Colon (tissue), 2 donors: ENCODE measurements at regions not wholly inside any gene's neighbourhood (a gene's known extent, or its start where the extent isn't known, plus 50 kb on each side); places are given as distances from the start of the nearest gene placed in this dataset.

ENCODE experiments used
- FAIRE-seq: peaks from 2 replicates; lab custom pipeline; 2012; peaks lifted over from hg19 to GRCh38; lab: Jason Lieb, UNC
- donor health status: control.
- donor health status: control.

DNA sequence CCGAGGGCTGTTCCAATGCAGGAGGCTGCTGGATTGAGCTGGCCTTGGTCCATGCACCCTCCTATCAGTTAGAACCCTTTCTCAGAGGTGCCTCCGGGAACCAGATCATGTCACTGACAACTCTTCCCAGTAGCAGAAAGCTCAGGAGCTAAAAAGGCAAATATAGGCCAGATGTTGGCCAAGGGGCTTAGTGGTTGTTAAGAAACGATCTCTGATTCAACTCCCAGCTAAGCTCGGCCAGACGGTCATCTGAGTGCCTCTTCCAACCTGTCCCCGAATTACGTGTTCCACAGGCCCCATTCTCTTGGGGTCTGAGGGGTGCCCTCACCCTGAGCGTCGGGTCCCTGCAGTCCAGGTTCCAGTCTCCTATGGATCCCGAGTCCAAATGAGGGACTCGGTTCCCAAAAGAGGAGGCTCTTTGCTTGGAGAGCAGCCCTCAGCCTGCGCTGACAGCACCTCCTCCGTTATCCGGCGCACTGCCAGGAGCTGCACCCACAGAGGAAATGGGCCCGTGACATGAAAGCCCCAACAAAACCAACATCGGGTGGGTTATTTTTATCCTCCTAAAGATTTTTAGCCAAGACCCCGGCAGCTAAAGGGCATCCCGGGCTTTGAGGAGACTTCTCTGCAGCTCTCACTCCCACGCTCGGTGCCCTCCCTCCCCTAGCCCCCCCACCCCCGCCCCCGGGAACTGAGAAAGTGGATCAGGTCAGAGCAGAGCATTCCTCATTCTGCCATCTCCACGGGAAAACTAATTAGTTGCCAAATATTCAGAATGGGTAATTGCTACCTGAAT is 106.6 kb upstream of the ID2 start:
- FAIRE-seq = no peak

GRCh38 chr2:8575834-8576423 is 105.9 kb upstream of the ID2 start:
- FAIRE-seq = no peak

DNA sequence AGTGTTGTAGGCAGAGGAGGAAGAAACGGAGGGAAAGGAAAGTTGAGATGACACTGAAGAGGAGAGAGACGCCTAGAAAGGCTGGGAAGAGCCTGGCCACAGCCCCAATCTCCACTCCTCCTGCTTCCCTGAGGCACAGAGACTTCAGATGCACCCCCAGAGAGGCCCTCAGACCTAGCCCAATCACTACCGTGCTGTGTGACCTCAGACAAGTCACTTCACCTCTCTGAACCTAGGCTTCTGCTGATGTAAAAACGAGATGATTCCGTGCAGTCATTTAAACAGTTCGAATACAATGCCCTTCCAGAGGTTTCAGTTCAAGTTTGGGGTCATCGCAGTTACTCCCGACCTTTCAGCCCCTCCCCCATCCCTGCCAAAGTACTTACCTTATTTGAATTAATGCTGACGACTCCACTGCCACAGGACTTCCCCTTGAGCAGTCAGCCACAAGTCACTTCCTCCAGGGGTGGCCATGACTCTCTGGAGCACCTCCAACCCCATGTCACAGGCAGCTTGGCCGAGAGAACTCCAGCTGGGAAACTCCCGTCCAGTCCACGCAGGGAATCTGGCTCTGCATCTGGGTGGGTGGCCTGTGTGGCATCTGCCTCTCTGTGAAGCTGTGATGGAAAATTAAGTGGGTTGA is 105.2 kb upstream of the ID2 start:
- no peak for FAIRE-seq

DNA sequence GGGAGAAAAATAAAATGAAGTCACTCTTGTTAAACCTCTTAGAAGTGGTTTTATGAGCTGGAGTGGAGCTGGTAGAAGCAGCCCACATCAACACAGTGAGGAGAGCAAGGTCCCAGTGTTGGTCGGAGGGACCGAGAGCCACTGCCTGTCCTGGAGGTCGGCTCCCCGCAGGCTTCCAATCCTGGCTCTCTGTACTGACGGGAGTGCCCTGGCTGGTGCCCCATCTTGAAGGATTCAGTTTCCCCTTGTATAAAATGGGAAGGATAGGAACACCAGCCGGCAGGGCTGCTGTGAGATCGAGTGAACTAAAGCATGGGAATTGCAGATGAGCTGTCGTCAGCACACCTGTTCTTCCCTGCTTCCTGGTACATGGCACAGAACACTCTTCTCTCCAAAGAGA is 104.3 kb upstream of the ID2 start:
- no peak for FAIRE-seq

- FAIRE-seq = no peak
Measured at GRCh38 chr2:8578335-8579244, 103.3 kb upstream of the ID2 start.

GRCh38 chr2:8579485-8580085 is 102.3 kb upstream of the ID2 start:
- FAIRE-seq = no peak

- FAIRE-seq = no peak
Measured at GRCh38 chr2:8580316-8581233, 101.3 kb upstream of the ID2 start.

GRCh38 chr2:8581234-8581561 is 100.7 kb upstream of the ID2 start:
- FAIRE-seq = no peak

DNA sequence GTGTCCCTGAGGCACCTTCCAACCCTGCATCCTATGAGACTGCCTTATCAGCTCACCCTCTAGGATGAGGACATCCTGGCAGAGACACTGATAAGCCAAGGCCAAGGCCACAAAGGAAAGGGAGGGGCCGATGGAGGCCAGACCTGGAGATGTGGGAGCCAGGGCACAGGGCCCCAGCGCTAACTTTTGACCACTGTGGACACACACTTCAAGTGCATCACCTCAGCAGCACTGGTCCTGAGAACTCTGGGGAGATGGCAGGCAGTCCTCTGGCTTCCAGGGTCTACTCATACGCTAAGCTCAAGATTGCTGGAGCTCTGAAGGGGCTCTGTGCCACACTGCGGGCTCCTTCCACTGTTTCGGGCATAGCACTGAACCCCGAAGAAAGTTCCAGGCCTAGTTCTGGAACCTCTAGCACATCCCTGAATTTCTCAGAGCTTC is 100.2 kb upstream of the ID2 start:
- FAIRE-seq = no peak

- FAIRE-seq = no peak
Measured at GRCh38 chr2:8582191-8582590, 99.7 kb upstream of the ID2 start.

GRCh38 chr2:8582651-8583399 is 99.0 kb upstream of the ID2 start:
- no peak for FAIRE-seq

GRCh38 chr2:8583400-8584173 is 98.3 kb upstream of the ID2 start:
- FAIRE-seq = no peak

- no peak for FAIRE-seq
Measured at GRCh38 chr2:8584174-8585066, 97.4 kb upstream of the ID2 start.

- FAIRE-seq = no peak
Measured at GRCh38 chr2:8586457-8587051, 95.3 kb upstream of the ID2 start.

- FAIRE-seq = no peak
Measured at GRCh38 chr2:8587251-8587791, 94.5 kb upstream of the ID2 start.

- FAIRE-seq = no peak
Measured at GRCh38 chr2:8587920-8588830, 93.7 kb upstream of the ID2 start.

DNA sequence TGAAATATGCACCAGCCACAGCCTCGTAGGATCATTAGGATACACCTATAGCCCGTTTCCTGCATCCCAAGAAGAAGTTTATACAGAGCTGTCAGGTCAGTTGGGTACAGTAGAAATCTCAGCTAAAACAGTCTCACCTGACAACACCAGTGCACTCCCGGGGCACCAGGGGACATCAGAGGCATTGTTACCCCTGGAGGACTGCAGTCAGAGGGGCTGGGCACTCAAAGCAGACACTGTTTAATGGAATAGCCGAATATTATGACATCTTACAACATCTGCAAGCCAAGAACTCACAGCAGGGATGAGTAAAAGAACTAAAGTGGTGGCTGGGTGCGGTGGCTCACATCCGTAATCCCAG is 93.0 kb upstream of the ID2 start:
- FAIRE-seq = no peak
